ENCODE measurements at regions not wholly inside any gene's neighbourhood (a gene's known extent, or its start where the extent isn't known, plus 50 kb on each side); places are given as distances from the start of the nearest gene placed in this dataset.

DNA sequence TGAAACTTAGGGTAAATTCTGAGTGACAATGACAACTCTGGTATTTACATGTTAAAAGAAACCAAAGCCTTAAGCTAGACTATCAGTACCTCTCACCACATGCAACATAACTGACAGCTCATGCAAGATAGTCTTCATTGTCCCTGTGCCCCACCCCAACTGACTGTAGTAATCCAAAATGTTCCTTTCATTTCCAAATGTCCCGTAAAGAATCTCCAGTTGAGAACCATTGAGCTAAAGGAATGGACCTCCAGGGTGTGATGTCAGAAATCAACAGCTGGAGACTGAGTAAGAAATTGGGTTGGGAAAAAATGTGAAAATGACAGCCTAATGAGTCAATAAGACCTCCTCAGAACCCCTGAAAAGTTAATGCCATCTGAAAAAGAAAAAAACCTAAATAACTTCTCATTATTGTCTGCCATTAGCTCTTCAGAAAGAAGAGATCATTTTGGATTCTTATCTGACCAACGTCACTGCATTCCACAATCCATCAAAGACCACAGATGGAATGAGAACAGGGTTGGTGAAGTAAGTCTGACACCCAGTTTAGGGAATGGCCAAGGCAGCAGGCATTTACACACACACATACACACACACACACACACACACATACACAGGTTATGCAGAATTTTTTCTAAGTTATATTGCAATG is 51.7 kb upstream of the ACVR2A start:
- Histone ChIP-seq H3K4me1 (ENCODE audit: insufficient read depth, low read length) (peaks cover 12% of the 10 kb centered on the region), H3K4me2 (ENCODE audit: low read length) (peak overlapping the region; percentile 45), H3K36me3 (ENCODE audit: insufficient read depth, low read length) (no peaks in the 10 kb centered on the region), H3K79me2 (ENCODE audit: insufficient read depth, low read length) (no peaks in the 10 kb centered on the region), H3K27me3 (ENCODE audit: insufficient read depth, low read length) (no peaks in the 10 kb centered on the region), H3K9ac (ENCODE audit: low read length) (no peak overlapping the region), H3K4me3 (ENCODE audit: insufficient read depth, low read depth, low read length) (no peak overlapping the region), H4K20me1 (ENCODE audit: insufficient read depth, low read length) (no peaks in the 10 kb centered on the region), H3K27ac (ENCODE audit: low read depth, low read length) (peak overlapping the region; percentile 22), H2AFZ (ENCODE audit: low read depth, low read length) (no peak overlapping the region), H3K9me3 (ENCODE audit: insufficient read depth, low read depth, low read length) (no peaks in the 10 kb centered on the region)
- Mint-ChIP-seq H3K36me3 (ENCODE audit: low read depth, unreplicated experiment) (no peaks in the 10 kb centered on the region), H3K4me1 (ENCODE audit: low read depth, unreplicated experiment) (peaks cover 21% of the 10 kb centered on the region), H3K27me3 (ENCODE audit: low read depth, unreplicated experiment) (no peaks in the 10 kb centered on the region), H3K9me3 (ENCODE audit: unreplicated experiment) (no peaks in the 10 kb centered on the region), H3K4me3 (ENCODE audit: unreplicated experiment) (no peak overlapping the region), H3K27ac (ENCODE audit: unreplicated experiment) (peak overlapping the region; percentile 88)
- TF ChIP-seq EZH2 (IDR thresholded peaks at IDR 0.05; ENCODE audit: insufficient read depth, low read length): no peak
- no peak for TF ChIP-seq CTCF (IDR thresholded peaks at IDR 0.05; ENCODE audit: insufficient read depth, low read depth, low read length)
- peak; percentile 98 for DNase-seq (ENCODE audit: low read depth)
- no peak for FAIRE-seq

GRCh38 chr2:147790580-147790979 is 54.2 kb upstream of the ACVR2A start:
- no peaks in the 10 kb centered on the region for H3K27me3 Mint-ChIP-seq (ENCODE audit: low read depth, unreplicated experiment)
- Histone ChIP-seq H3K27me3 (ENCODE audit: insufficient read depth, low read length) (no peaks in the 10 kb centered on the region), H3K9me3 (ENCODE audit: insufficient read depth, low read depth, low read length) (no peaks in the 10 kb centered on the region), H3K9ac (ENCODE audit: low read length) (no peak overlapping the region), H3K4me3 (ENCODE audit: insufficient read depth, low read depth, low read length) (no peak overlapping the region), H4K20me1 (ENCODE audit: insufficient read depth, low read length) (no peaks in the 10 kb centered on the region), H3K79me2 (ENCODE audit: insufficient read depth, low read length) (no peaks in the 10 kb centered on the region), H3K4me2 (ENCODE audit: low read length) (no peak overlapping the region), H2AFZ (ENCODE audit: low read depth, low read length) (no peak overlapping the region), H3K27ac (ENCODE audit: low read depth, low read length) (no peak overlapping the region), H3K36me3 (ENCODE audit: insufficient read depth, low read length) (no peaks in the 10 kb centered on the region), H3K4me1 (ENCODE audit: insufficient read depth, low read length) (peaks cover 12% of the 10 kb centered on the region)
- TF ChIP-seq EZH2 (IDR thresholded peaks at IDR 0.05; ENCODE audit: insufficient read depth, low read length): no peak
- TF ChIP-seq CTCF (IDR thresholded peaks at IDR 0.05; ENCODE audit: insufficient read depth, low read depth, low read length): no peak
- FAIRE-seq: no peak
- no peak for DNase-seq (ENCODE audit: low read depth)
- no peaks in the 10 kb centered on the region for H3K36me3 Mint-ChIP-seq (ENCODE audit: low read depth, unreplicated experiment)
- peaks cover 21% of the 10 kb centered on the region for H3K4me1 Mint-ChIP-seq (ENCODE audit: low read depth, unreplicated experiment)
- no peak overlapping the region for H3K4me3 Mint-ChIP-seq (ENCODE audit: unreplicated experiment)
- no peak overlapping the region for H3K27ac Mint-ChIP-seq (ENCODE audit: unreplicated experiment)
- no peaks in the 10 kb centered on the region for H3K9me3 Mint-ChIP-seq (ENCODE audit: unreplicated experiment)

DNA sequence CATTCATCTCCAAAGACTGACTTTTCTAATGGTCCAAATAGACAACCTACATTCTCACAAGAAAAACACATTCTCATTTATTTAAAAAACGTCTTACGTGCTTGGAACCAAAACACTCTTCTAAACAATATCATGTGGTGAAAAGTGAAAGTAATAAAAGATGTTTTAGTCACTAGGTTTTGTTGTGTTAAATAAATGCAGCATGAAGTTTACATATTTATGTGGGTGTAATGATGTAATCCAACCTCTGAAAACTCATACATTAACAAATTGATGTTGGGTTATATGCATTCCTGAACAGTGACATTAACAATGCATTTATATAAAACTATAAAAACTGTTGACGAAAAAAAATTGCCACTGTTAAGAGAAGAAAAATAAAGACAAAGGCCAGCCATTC is 55.1 kb upstream of the ACVR2A start:
- Mint-ChIP-seq H3K4me1 (ENCODE audit: low read depth, unreplicated experiment) (peaks cover 21% of the 10 kb centered on the region), H3K36me3 (ENCODE audit: low read depth, unreplicated experiment) (peaks cover 2% of the 10 kb centered on the region), H3K27me3 (ENCODE audit: low read depth, unreplicated experiment) (no peaks in the 10 kb centered on the region), H3K27ac (ENCODE audit: unreplicated experiment) (no peak overlapping the region), H3K9me3 (ENCODE audit: unreplicated experiment) (no peaks in the 10 kb centered on the region), H3K4me3 (ENCODE audit: unreplicated experiment) (no peak overlapping the region)
- Histone ChIP-seq H3K9me3 (ENCODE audit: insufficient read depth, low read depth, low read length) (no peaks in the 10 kb centered on the region), H3K79me2 (ENCODE audit: insufficient read depth, low read length) (no peaks in the 10 kb centered on the region), H3K36me3 (ENCODE audit: insufficient read depth, low read length) (no peaks in the 10 kb centered on the region), H4K20me1 (ENCODE audit: insufficient read depth, low read length) (no peaks in the 10 kb centered on the region), H3K9ac (ENCODE audit: low read length) (peak overlapping the region; percentile 24), H2AFZ (ENCODE audit: low read depth, low read length) (peak overlapping the region; percentile 28), H3K27me3 (ENCODE audit: insufficient read depth, low read length) (no peaks in the 10 kb centered on the region), H3K4me3 (ENCODE audit: insufficient read depth, low read depth, low read length) (no peak overlapping the region), H3K27ac (ENCODE audit: low read depth, low read length) (no peak overlapping the region), H3K4me2 (ENCODE audit: low read length) (peak overlapping the region; percentile 58), H3K4me1 (ENCODE audit: insufficient read depth, low read length) (peaks cover 12% of the 10 kb centered on the region)
- TF ChIP-seq EZH2 (IDR thresholded peaks at IDR 0.05; ENCODE audit: insufficient read depth, low read length) (no peak), CTCF (IDR thresholded peaks at IDR 0.05; ENCODE audit: insufficient read depth, low read depth, low read length) (no peak)
- DNase-seq (ENCODE audit: low read depth): peak; percentile 92
- no peak for FAIRE-seq

All from astrocyte (in vitro differentiated cells and primary cell).